ENCODE measurements at regions not wholly inside any gene's neighbourhood (a gene's known extent, or its start where the extent isn't known, plus 50 kb on each side); places are given as distances from the start of the nearest gene placed in this dataset.
A peak's percentile ranks its signal among the peaks of the same experiment; 100 is the strongest.
"Not testable (repeated sequence)": the region's sequence is repeated elsewhere in the genome, so short reads cannot be mapped to it uniquely, and the experiment has no call there.

DNA sequence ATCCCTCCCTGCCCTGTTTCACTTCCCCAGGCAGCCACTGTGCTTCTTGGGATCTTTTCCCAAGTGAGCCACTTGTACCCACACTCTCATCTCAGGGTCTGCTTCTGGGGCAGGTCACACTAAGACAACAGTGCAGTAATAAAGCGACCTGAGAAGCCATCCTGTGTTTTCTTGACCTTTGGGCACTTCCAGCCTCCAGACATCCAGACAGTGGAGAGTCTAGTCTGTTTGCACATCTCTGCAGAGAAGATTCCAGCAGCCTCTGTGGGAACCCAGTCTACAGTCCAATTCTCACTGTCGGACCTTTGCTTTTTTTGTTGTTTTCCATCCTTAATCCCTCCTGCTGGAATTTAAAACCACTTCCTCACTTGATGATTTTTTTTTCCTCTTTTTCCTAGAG is 50.3 kb upstream of the ATP6AP2 start:
- H3K27ac ChIP-seq = no peak overlapping the region

DNA sequence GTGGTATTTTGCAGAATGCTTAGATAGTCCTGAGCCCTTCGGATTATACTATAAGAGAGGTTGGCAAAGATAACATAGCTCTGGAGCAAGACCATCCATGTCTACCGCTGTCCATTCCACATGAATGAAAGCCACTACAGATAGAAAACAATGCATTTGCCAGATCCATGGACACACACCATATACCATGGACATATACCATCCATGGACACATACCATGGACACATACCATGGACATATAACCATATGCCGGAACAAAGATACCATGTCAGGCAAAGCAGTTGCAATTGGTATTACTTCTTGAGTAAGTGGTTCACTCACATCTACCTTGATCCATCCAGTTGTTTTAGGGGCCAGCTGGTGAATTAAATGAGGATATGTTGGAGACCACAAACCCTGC is 53.2 kb upstream of the ATP6AP2 start:
- Histone ChIP-seq H3K9me3 (replicated peaks) (no peaks in the 10 kb centered on the region), H3K4me3 (no peak overlapping the region), H3K4me1 (replicated peaks) (no peaks in the 10 kb centered on the region), H3K36me3 (no peaks in the 10 kb centered on the region), H3K27me3 (replicated peaks) (no peaks in the 10 kb centered on the region), H3K27ac (no peak overlapping the region)
- no peak for DNase-seq (ENCODE audit: low read depth in 1 of 2, low spot score in 2 of 2)

More for the DNA sequence above, 50.3 kb upstream of the ATP6AP2 start:
- DNase-seq (ENCODE audit: low read depth in 1 of 2, low spot score in 2 of 2) = no peak
- no peak overlapping the region for H3K4me3 ChIP-seq
- no peaks in the 10 kb centered on the region for H3K27me3 ChIP-seq (replicated peaks)
- no peaks in the 10 kb centered on the region for H3K36me3 ChIP-seq
- H3K4me1 ChIP-seq (replicated peaks) = no peaks in the 10 kb centered on the region
- no peaks in the 10 kb centered on the region for H3K9me3 ChIP-seq (replicated peaks)

DNA sequence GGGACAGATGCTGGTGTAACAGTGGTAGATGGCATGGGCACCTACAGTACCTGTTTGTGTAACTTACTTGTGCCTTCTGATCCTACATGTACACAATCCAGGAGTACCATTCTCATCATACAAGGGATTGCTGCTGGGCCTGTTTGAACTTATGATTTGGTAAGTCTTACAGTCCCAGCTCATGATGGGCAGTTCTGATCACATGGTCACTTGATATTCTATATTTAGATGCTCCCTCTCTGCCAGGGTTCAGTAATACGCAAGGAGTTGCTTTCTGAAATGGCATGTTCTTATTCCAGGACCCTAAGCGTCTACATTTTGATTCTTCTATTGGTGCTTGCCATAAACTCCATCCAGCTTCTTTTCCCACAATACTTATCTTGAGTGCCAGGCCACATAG is 54.4 kb upstream of the ATP6AP2 start:
- no peak overlapping the region for H3K4me3 ChIP-seq
- H3K9me3 ChIP-seq (replicated peaks) = no peaks in the 10 kb centered on the region

DNA sequence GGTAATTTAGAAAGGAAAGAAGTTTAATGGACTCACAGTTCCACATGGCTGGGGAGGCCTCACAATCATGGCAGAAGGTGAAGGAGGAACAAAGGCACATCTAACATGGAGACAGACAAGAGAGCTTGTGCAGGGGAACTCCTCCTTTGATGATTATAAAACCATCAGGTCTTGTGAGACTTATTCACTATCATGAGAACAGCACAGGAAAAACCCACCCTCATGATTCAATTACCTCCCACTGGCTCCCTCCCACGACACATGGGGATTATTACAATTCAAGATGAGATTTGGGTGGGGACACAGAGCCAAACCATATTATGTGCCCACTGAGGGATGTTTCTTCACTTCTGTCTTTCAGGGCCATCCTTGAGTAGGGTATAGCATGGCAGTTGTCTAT is 54.9 kb upstream of the ATP6AP2 start:
- not testable (repeated sequence) for DNase-seq (ENCODE audit: low read depth in 1 of 2, low spot score in 2 of 2); H3K4me3 ChIP-seq; H3K27me3 ChIP-seq (replicated peaks); H3K9me3 ChIP-seq (replicated peaks); H3K27ac ChIP-seq; H3K4me1 ChIP-seq (replicated peaks); H3K36me3 ChIP-seq

More for the DNA sequence above, 54.4 kb upstream of the ATP6AP2 start:
- no peaks in the 10 kb centered on the region for H3K27me3 ChIP-seq (replicated peaks)
- no peak for DNase-seq (ENCODE audit: low read depth in 1 of 2, low spot score in 2 of 2)
- H3K27ac ChIP-seq = no peak overlapping the region
- H3K36me3 ChIP-seq = no peaks in the 10 kb centered on the region
- H3K4me1 ChIP-seq (replicated peaks) = no peaks in the 10 kb centered on the region

DNA sequence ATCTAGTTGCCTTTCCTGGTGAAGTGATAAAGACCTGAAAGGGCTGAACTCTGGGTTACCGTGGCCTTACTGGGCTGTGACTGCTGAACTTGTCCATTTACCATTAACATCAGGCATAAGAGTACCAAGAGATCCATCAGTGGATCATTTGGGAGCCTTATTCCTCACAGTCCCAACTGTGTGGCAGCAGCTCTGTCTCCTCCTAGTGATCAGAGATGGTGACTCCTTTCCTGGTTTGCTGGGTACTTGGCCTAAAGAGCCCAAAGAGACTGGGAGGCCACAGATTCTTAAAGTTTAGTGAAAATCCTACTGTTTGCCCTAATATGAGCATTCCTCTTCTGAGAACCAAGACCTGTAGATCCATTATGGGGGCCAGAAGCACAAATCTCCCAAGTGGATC is 56.3 kb upstream of the ATP6AP2 start:
- H3K4me1 ChIP-seq (replicated peaks) = no peaks in the 10 kb centered on the region
- H3K27me3 ChIP-seq (replicated peaks) = no peaks in the 10 kb centered on the region
- no peaks in the 10 kb centered on the region for H3K9me3 ChIP-seq (replicated peaks)
- DNase-seq (ENCODE audit: low read depth in 1 of 2, low spot score in 2 of 2) = no peak
- no peaks in the 10 kb centered on the region for H3K36me3 ChIP-seq
- no peak overlapping the region for H3K4me3 ChIP-seq
- H3K27ac ChIP-seq = no peak overlapping the region

DNA sequence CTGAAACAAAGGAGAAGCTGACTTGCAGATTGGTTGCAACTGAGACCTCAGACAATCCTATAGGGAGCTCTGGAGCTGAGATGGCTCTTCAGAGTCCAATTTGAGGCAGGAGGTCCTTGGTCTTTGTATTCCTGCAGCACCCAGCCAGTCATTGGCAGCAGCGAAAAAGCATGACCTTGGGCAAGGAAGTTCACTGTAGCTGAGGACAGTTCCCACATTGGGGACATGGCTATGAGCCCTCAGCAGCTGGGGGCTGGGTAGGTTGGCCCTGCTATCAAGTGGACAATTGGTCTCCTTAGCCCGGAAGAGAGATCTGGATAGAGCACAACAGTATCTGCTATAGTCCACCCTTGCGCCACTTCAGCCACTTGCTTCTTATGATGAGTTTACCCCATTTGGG is 56.9 kb upstream of the ATP6AP2 start:
- H3K9me3 ChIP-seq (replicated peaks) = no peaks in the 10 kb centered on the region
- no peaks in the 10 kb centered on the region for H3K27me3 ChIP-seq (replicated peaks)
- no peak overlapping the region for H3K27ac ChIP-seq
- no peaks in the 10 kb centered on the region for H3K36me3 ChIP-seq
- no peaks in the 10 kb centered on the region for H3K4me1 ChIP-seq (replicated peaks)
- no peak overlapping the region for H3K4me3 ChIP-seq
- DNase-seq (ENCODE audit: low read depth in 1 of 2, low spot score in 2 of 2) = no peak

DNA sequence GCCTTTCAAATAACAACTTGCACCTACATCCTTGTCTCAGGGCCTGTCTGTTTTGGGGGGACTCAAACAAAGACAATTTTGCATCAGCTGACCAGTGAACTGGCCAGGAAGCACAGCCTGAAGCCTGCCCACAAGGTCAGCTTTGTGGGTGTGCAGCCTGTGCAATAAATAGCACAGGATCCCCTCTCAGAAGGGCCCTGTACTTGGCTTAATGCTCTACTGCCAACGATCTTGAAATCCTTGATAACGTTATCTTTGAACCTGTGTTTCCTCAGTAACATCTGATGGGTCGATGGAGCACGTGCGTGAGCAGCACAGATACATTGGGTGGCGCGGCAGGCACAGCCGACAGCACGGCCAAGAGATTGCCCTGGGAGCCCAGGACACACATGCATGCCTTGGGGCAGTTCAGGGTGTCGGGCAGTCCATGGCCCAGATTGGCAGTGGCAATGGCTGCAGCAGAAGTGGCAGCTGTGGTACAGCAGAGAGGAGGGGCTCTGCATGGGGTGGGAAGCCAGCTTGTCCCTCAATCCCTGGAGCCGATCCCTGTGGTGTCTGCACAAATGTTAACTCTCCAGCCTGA is 58.8 kb upstream of the ATP6AP2 start:
- Histone ChIP-seq H3K9me3 (replicated peaks) (no peaks in the 10 kb centered on the region), H3K27me3 (replicated peaks) (no peaks in the 10 kb centered on the region), H3K27ac (no peak overlapping the region), H3K36me3 (no peaks in the 10 kb centered on the region), H3K4me3 (no peak overlapping the region), H3K4me1 (replicated peaks) (no peaks in the 10 kb centered on the region)
- no peak for DNase-seq (ENCODE audit: low read depth in 1 of 2, low spot score in 2 of 2)

DNA sequence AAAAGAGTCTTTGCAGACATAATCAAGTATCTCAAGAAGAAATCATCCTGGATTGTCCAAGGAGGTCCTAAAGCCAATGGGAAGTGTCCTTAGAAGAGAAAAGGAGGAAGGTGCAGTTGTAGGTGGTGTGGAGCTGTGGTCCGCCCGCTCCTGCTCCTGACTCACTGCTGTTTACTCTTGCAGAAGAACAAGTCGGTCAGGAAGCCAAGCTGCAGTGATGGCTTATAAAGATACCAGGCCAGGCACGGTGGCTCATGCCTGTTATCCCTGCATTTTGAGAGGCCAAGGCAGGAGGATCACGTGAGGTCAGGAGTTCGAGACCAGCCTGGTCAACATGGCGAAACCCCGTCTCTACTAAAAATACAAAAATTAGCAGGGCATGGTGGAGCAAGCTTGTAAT is 66.4 kb upstream of the ATP6AP2 start:
- Histone ChIP-seq H3K9me3 (replicated peaks) (no peaks in the 10 kb centered on the region), H3K36me3 (no peaks in the 10 kb centered on the region), H3K27me3 (replicated peaks) (no peaks in the 10 kb centered on the region), H3K27ac (no peak overlapping the region), H3K4me1 (replicated peaks) (no peaks in the 10 kb centered on the region), H3K4me3 (no peak overlapping the region)
- DNase-seq (ENCODE audit: low read depth in 1 of 2, low spot score in 2 of 2) = no peak

DNA sequence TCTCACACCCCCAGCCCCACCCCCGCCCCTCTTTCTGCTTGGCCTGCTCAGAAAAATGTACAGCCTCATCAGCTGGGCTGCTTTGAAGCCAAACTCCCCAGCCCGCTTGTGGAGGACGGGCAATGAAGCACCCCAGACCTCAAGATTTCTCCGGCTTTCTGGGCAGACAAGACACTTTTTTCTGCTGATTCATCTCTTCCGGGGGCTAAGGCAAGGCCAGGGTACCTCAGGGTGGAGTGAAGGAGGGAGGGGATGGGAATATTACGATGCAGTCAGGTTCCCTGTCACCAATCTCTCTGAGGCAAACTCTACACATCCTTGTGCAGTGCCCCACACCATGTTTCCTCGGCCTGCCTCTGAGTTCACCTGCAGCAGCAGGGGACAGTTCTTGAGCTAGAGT is 66.9 kb upstream of the ATP6AP2 start:
- no peak for DNase-seq (ENCODE audit: low read depth in 1 of 2, low spot score in 2 of 2)
- Histone ChIP-seq H3K27me3 (replicated peaks) (no peaks in the 10 kb centered on the region), H3K4me1 (replicated peaks) (no peaks in the 10 kb centered on the region)

DNA sequence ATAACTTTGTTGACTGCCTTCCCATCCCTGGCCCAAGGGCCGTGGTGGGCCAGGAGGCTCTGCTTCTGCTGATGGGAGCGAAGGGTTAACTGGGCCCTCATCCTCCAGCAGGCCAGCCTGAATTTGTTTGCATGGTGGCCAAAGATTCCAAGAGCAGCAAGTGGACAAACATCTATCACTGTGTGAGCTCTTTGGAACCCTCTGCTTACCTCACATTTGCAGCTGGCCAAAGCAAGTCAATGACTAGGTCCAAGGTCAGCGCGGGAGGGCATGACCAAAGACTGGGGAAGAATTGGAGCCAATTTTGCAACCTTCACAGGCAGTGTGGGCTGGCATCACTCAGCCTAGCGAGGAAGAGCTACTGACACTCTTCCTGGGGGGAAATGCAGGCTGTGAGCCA is 67.8 kb upstream of the ATP6AP2 start:
- DNase-seq (ENCODE audit: low read depth in 1 of 2, low spot score in 2 of 2) = no peak
- no peaks in the 10 kb centered on the region for H3K9me3 ChIP-seq (replicated peaks)
- H3K4me1 ChIP-seq (replicated peaks) = no peaks in the 10 kb centered on the region
- H3K4me3 ChIP-seq = no peak overlapping the region
- no peaks in the 10 kb centered on the region for H3K27me3 ChIP-seq (replicated peaks)
- no peaks in the 10 kb centered on the region for H3K36me3 ChIP-seq
- no peak overlapping the region for H3K27ac ChIP-seq

More for the DNA sequence above, 66.9 kb upstream of the ATP6AP2 start:
- no peaks in the 10 kb centered on the region for H3K36me3 ChIP-seq
- H3K27ac ChIP-seq = no peak overlapping the region
- no peak overlapping the region for H3K4me3 ChIP-seq
- no peaks in the 10 kb centered on the region for H3K9me3 ChIP-seq (replicated peaks)

DNA sequence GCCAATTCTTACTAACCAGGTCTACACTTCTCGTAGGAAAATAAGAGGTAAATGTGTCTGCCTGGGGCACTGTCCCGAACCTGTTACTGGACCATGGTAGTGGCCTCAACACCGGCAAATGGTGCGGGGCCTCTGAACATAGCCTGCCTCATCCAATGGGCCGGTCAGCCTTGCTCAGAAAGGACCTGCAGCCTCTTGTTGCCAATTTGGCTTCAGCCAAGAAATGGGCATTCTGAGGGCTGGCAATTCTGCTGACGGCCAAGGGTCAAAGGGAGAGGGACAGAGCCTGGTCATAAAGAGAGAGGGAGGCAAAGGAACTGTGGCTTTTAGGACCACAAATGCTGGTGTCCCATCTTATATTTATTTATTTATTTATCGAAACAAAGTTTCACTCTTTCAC is 69.5 kb upstream of the ATP6AP2 start:
- Histone ChIP-seq H3K27ac (no peak overlapping the region), H3K9me3 (replicated peaks) (no peaks in the 10 kb centered on the region), H3K36me3 (no peaks in the 10 kb centered on the region), H3K4me1 (replicated peaks) (peaks cover 4% of the 10 kb centered on the region; the same call in 1 of the 2 replicates), H3K4me3 (no peak overlapping the region), H3K27me3 (replicated peaks) (no peaks in the 10 kb centered on the region)
- no peak for DNase-seq (ENCODE audit: low read depth in 1 of 2, low spot score in 2 of 2)

DNA sequence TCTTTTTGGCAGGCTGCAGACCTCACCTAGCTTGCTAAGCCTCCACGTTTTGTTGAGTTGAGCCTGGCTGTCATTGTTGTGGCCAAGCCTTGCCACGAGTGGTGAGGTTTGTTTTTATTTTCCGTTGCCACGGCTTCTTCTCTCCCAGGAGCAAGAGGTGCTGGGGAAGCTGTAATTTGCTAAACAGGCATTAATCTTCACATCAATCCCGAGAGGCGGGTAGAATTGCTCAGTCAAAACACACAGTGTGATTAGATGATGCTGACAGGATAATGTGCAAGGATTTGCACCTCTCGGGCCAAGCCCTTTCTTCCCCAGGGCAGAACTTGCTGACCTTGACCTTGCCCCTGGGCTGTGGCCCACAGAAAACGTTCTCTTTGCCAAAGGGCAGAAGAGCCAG is 72.2 kb upstream of the ATP6AP2 start:
- Histone ChIP-seq H3K4me1 (replicated peaks) (peaks cover 24% of the 10 kb centered on the region), H3K9me3 (replicated peaks) (no peaks in the 10 kb centered on the region), H3K36me3 (no peaks in the 10 kb centered on the region), H3K27me3 (replicated peaks) (no peaks in the 10 kb centered on the region), H3K27ac (no peak overlapping the region), H3K4me3 (no peak overlapping the region)
- DNase-seq (ENCODE audit: low read depth in 1 of 2, low spot score in 2 of 2) = no peak

DNA sequence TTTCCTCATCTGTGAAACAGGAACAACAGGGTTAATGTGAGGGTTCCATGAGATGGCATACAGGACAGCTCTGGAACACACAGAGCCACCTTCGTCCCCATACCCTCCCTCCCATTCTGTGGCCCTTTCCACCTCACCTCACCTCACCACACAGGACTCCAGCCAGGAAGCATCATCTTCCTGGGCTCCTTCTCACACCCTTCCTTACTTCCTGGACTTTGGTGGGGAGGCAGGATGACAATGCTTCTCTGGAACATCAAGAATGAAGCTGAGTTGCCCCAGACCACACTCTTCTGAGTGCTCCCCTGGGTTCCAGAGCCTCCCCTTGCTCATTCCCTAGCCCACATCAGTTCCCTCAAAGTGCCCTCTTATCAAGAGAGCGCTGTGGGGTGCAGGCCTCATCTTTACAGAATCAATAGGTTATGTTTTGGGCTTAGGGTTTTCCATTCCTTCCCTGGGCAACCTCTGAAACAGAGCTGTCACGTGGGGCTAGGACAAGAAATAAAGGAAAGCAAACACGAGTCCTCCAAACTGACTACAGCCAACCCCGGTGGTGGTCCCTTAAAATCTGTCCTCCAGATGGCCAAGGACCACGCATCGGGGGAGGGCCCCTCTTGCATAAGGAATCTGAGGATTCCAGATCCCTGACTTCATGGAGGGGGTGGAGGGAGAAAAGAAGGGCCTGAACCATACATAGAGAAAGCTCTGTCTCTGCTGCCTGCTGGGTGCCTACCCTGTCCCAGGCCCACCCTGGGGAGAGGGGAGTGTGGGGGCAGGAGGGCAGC is 74.4 kb upstream of the ATP6AP2 start:
- no peaks in the 10 kb centered on the region for H3K36me3 ChIP-seq
- DNase-seq (ENCODE audit: low read depth in 1 of 2, low spot score in 2 of 2) = no peak

DNA sequence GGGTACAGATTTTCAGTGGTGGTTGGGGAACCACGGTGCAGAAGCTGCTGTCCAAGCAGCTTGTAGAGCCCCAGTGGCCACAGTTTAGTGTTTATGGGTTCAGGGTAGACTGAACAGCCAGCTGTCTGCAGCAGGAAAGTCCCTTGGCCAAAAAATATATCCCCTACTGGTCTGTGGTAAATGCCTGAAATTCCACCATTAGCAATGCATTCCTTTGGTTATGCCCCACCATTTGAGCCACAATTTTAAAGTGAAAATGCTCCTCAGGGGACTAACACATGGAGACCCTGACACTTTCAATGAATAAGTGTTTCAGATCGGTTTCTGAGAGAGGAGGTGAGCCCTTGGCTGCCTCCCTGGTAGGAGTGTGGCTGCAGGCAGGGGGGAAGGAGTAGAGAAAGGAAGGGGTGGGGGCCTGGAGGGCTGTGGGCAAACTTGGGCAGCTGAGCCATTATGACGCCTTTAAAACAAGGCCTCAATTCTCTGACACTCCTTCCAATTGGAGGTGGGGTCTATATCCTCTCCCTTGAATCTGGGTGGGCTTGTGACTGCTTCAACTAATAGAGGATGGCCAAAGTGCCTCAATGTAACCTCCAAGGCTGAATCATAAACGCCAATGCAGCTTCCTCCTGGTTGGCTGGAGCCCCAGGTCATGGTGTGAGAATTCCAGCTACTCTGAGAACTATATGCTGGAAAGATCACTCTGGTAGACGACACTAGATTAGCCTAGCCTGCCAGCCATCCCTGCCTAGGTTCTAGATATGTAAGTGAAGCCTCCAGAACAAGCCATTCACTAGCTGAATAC is 75.8 kb upstream of the ATP6AP2 start:
- no peaks in the 10 kb centered on the region for H3K9me3 ChIP-seq (replicated peaks)
- H3K4me3 ChIP-seq = no peak overlapping the region
- H3K27ac ChIP-seq = peak overlapping the region; percentile 86
- peak; percentile 72 to 76 for DNase-seq (ENCODE audit: low read depth in 1 of 2, low spot score in 2 of 2)
- H3K27me3 ChIP-seq (replicated peaks) = no peaks in the 10 kb centered on the region
- peaks cover 24% of the 10 kb centered on the region for H3K4me1 ChIP-seq (replicated peaks)
- H3K36me3 ChIP-seq = no peaks in the 10 kb centered on the region

More for the DNA sequence above, 74.4 kb upstream of the ATP6AP2 start:
- Histone ChIP-seq H3K4me3 (no peak overlapping the region), H3K27ac (no peak overlapping the region), H3K27me3 (replicated peaks) (no peaks in the 10 kb centered on the region), H3K9me3 (replicated peaks) (no peaks in the 10 kb centered on the region), H3K4me1 (replicated peaks) (peaks cover 24% of the 10 kb centered on the region)

All from SJSA1 (cell line).